ENCODE measurements at regions not wholly inside any gene's neighbourhood (a gene's known extent, or its start where the extent isn't known, plus 50 kb on each side); places are given as distances from the start of the nearest gene placed in this dataset.

GRCh38 chr4:177718514-177718913 lies 276.3 kb upstream of the AGA start:
- H3K36me3 ChIP-seq (ENCODE audit: control insufficient read depth, insufficient read depth, low read length) = no peaks in the 10 kb centered on the region
- no peak overlapping the region for H3K9ac ChIP-seq (ENCODE audit: low read length)
- no peak overlapping the region for H3K27ac ChIP-seq (ENCODE audit: low read depth, low read length)
- H3K4me2 ChIP-seq (ENCODE audit: low read length) = no peak overlapping the region
- H3K18ac ChIP-seq (ENCODE audit: low read length) = no peak overlapping the region
- H3K23ac ChIP-seq (ENCODE audit: low read length) = no peak overlapping the region
- H2BK120ac ChIP-seq (ENCODE audit: low read depth, low read length) = no peak overlapping the region
- H4K8ac ChIP-seq (ENCODE audit: low read depth, low read length) = no peak overlapping the region
- H3K56ac ChIP-seq (ENCODE audit: low read length) = no peak overlapping the region
- H3K79me1 ChIP-seq (ENCODE audit: low read length) = no peaks in the 10 kb centered on the region
- H3K4ac ChIP-seq (ENCODE audit: low read depth, low read length) = no peak overlapping the region
- H3K4me3 ChIP-seq (ENCODE audit: low read length) = no peak overlapping the region
- no peaks in the 10 kb centered on the region for H3K4me1 ChIP-seq (ENCODE audit: control insufficient read depth, low read depth, low read length)
- no peak overlapping the region for H2BK5ac ChIP-seq (ENCODE audit: low read length)
- no CpG with 5 or more reads among the region's 4 CpGs for WGBS (ENCODE audit: extremely low coverage, insufficient coverage, low lambda C conversion rate)
- no peak for DNase-seq
- H3K79me2 ChIP-seq (ENCODE audit: control insufficient read depth, insufficient read depth, low read length) = no peaks in the 10 kb centered on the region
- H4K5ac ChIP-seq (ENCODE audit: low read length) = no peak overlapping the region
- H2BK15ac ChIP-seq (replicated peaks; ENCODE audit: low read depth) = no peak overlapping the region
- no peak overlapping the region for H2AK5ac ChIP-seq (ENCODE audit: low read length)
- no peaks in the 10 kb centered on the region for H3K27me3 ChIP-seq (ENCODE audit: insufficient read depth, low read length, poor library complexity)

DNA sequence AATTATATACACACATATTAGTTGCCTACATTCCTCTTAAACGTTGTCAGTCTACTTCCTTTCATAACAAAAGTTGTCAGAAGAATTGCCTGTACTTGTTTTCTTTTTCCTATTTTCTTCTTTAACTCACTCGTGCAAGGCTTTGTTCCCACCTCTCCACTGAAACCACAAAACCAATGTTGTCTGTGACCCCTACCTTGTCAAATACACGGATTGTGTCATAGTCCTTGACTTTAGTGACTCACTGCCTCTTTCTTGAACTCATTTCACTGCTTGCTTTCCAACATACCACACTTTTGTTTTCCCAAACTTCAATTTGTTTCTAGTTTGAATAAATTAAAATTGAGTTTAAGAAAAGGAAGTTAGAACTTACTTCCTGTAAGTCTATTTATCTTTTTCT lies 283.9 kb upstream of the AGA start:
- Histone ChIP-seq H3K18ac (ENCODE audit: low read length) (no peak overlapping the region), H2BK120ac (ENCODE audit: low read depth, low read length) (no peak overlapping the region), H3K9ac (ENCODE audit: low read length) (no peak overlapping the region), H3K79me2 (ENCODE audit: control insufficient read depth, insufficient read depth, low read length) (no peaks in the 10 kb centered on the region), H3K4me1 (ENCODE audit: control insufficient read depth, low read depth, low read length) (no peaks in the 10 kb centered on the region), H3K79me1 (ENCODE audit: low read length) (no peaks in the 10 kb centered on the region), H3K36me3 (ENCODE audit: control insufficient read depth, insufficient read depth, low read length) (no peaks in the 10 kb centered on the region), H4K5ac (ENCODE audit: low read length) (no peak overlapping the region), H3K4ac (ENCODE audit: low read depth, low read length) (no peak overlapping the region), H3K4me2 (ENCODE audit: low read length) (no peak overlapping the region), H3K27me3 (ENCODE audit: insufficient read depth, low read length, poor library complexity) (no peaks in the 10 kb centered on the region), H2AK5ac (ENCODE audit: low read length) (no peak overlapping the region), H2BK15ac (replicated peaks; ENCODE audit: low read depth) (no peak overlapping the region), H3K56ac (ENCODE audit: low read length) (no peak overlapping the region), H3K4me3 (ENCODE audit: low read length) (no peak overlapping the region), H3K27ac (ENCODE audit: low read depth, low read length) (no peak overlapping the region), H4K8ac (ENCODE audit: low read depth, low read length) (no peak overlapping the region), H3K23ac (ENCODE audit: low read length) (no peak overlapping the region), H2BK5ac (ENCODE audit: low read length) (no peak overlapping the region)
- WGBS (ENCODE audit: extremely low coverage, insufficient coverage, low lambda C conversion rate) = no CpG with 5 or more reads among the region's 3 CpGs
- DNase-seq = no peak

DNA sequence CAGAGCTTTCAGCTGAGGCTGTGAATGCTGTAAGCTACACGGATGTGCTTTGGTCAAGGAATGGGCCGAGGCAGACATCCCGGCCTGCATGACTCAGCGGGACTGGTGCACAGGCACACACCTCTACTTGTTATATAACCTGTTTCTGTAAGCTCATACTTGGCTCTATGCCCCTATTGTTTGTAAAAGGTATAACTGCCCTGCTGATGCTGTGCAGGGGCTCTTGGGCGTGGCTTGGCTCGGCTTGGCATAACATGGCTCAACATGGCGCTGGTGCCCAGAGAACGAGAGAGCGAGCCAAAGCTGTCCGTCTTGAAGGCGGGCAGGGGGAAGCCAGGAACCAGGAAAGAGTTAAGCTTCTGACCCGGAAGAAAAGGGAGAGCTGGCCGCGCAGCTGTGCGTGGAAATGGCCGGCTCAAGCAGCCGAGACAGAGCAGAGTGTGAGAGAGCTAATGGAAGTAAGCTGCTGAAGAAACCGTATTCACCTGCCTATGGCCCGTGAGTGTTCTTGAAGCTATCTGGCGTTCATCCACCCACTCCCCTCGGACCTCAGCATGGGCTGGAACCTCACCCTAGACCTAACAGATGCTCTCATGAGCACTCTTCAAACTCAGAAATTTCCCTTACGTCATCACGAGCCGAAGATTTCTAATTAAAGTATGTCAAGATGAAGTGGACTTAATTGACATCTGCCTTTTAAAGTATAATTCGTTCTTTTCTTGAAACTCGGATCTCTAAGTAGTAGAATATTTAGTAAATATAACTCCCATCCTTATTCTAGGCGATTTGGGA lies 286.3 kb upstream of the AGA start:
- Histone ChIP-seq H3K23ac (ENCODE audit: low read length) (no peak overlapping the region), H3K56ac (ENCODE audit: low read length) (no peak overlapping the region), H3K4me1 (ENCODE audit: control insufficient read depth, low read depth, low read length) (no peaks in the 10 kb centered on the region), H4K8ac (ENCODE audit: low read depth, low read length) (no peak overlapping the region), H3K27ac (ENCODE audit: low read depth, low read length) (no peak overlapping the region), H3K79me1 (ENCODE audit: low read length) (no peaks in the 10 kb centered on the region), H2BK15ac (replicated peaks; ENCODE audit: low read depth) (no peak overlapping the region), H3K36me3 (ENCODE audit: control insufficient read depth, insufficient read depth, low read length) (no peaks in the 10 kb centered on the region), H3K18ac (ENCODE audit: low read length) (no peak overlapping the region), H3K4ac (ENCODE audit: low read depth, low read length) (no peak overlapping the region), H3K79me2 (ENCODE audit: control insufficient read depth, insufficient read depth, low read length) (no peaks in the 10 kb centered on the region), H2BK120ac (ENCODE audit: low read depth, low read length) (no peak overlapping the region), H4K5ac (ENCODE audit: low read length) (no peak overlapping the region), H2AK5ac (ENCODE audit: low read length) (no peak overlapping the region), H3K9ac (ENCODE audit: low read length) (no peak overlapping the region), H3K27me3 (ENCODE audit: insufficient read depth, low read length, poor library complexity) (no peaks in the 10 kb centered on the region), H3K4me2 (ENCODE audit: low read length) (no peak overlapping the region), H3K4me3 (ENCODE audit: low read length) (no peak overlapping the region), H2BK5ac (ENCODE audit: low read length) (no peak overlapping the region)
- WGBS (ENCODE audit: extremely low coverage, insufficient coverage, low lambda C conversion rate) = no CpG with 5 or more reads among the region's 27 CpGs
- DNase-seq = peak; percentile 5

DNA sequence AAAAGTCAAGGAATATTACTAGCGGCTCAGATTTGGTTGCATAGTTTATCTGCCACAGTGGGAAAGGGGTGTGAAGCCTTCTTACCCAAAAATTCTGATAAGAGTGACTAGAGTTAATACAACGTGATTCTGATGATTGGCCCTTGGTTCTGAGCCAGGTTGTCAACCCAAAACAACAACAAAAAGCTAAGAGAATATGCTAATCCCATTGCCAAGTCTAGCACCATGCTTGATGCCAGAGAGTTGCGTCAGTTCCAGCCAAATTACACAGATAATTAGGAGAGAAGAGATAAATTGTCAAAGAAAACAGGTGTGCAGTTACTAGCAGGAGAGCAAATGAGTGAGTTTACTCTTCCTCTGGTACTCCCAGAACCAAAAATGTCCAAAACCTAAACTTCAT lies 287.4 kb upstream of the AGA start:
- H4K5ac ChIP-seq (ENCODE audit: low read length) = no peak overlapping the region
- no peak overlapping the region for H3K18ac ChIP-seq (ENCODE audit: low read length)
- H3K4me2 ChIP-seq (ENCODE audit: low read length) = no peak overlapping the region
- no peak overlapping the region for H2AK5ac ChIP-seq (ENCODE audit: low read length)
- H2BK5ac ChIP-seq (ENCODE audit: low read length) = no peak overlapping the region
- H2BK15ac ChIP-seq (replicated peaks; ENCODE audit: low read depth) = no peak overlapping the region
- no peaks in the 10 kb centered on the region for H3K79me2 ChIP-seq (ENCODE audit: control insufficient read depth, insufficient read depth, low read length)
- no peak overlapping the region for H3K56ac ChIP-seq (ENCODE audit: low read length)
- no CpG with 5 or more reads among the region's 3 CpGs for WGBS (ENCODE audit: extremely low coverage, insufficient coverage, low lambda C conversion rate)
- no peak overlapping the region for H3K27ac ChIP-seq (ENCODE audit: low read depth, low read length)
- H3K36me3 ChIP-seq (ENCODE audit: control insufficient read depth, insufficient read depth, low read length) = no peaks in the 10 kb centered on the region
- no peak overlapping the region for H3K9ac ChIP-seq (ENCODE audit: low read length)
- H3K79me1 ChIP-seq (ENCODE audit: low read length) = no peaks in the 10 kb centered on the region
- H3K4me3 ChIP-seq (ENCODE audit: low read length) = no peak overlapping the region
- H3K4me1 ChIP-seq (ENCODE audit: control insufficient read depth, low read depth, low read length) = no peaks in the 10 kb centered on the region
- no peak overlapping the region for H2BK120ac ChIP-seq (ENCODE audit: low read depth, low read length)
- no peaks in the 10 kb centered on the region for H3K27me3 ChIP-seq (ENCODE audit: insufficient read depth, low read length, poor library complexity)
- H4K8ac ChIP-seq (ENCODE audit: low read depth, low read length) = no peak overlapping the region
- H3K4ac ChIP-seq (ENCODE audit: low read depth, low read length) = no peak overlapping the region
- no peak overlapping the region for H3K23ac ChIP-seq (ENCODE audit: low read length)
- peak; percentile 51 for DNase-seq

GRCh38 chr4:177737387-177737940 lies 295.2 kb upstream of the AGA start:
- Histone ChIP-seq H3K36me3 (ENCODE audit: control insufficient read depth, insufficient read depth, low read length) (no peaks in the 10 kb centered on the region), H3K56ac (ENCODE audit: low read length) (no peak overlapping the region), H3K4me1 (ENCODE audit: control insufficient read depth, low read depth, low read length) (no peaks in the 10 kb centered on the region), H3K79me2 (ENCODE audit: control insufficient read depth, insufficient read depth, low read length) (no peaks in the 10 kb centered on the region), H3K4me3 (ENCODE audit: low read length) (no peak overlapping the region), H3K4ac (ENCODE audit: low read depth, low read length) (no peak overlapping the region), H2BK15ac (replicated peaks; ENCODE audit: low read depth) (no peak overlapping the region), H3K27ac (ENCODE audit: low read depth, low read length) (no peak overlapping the region), H3K27me3 (ENCODE audit: insufficient read depth, low read length, poor library complexity) (no peaks in the 10 kb centered on the region), H3K79me1 (ENCODE audit: low read length) (no peaks in the 10 kb centered on the region), H3K23ac (ENCODE audit: low read length) (no peak overlapping the region), H2AK5ac (ENCODE audit: low read length) (no peak overlapping the region), H3K18ac (ENCODE audit: low read length) (no peak overlapping the region), H4K5ac (ENCODE audit: low read length) (no peak overlapping the region), H3K9ac (ENCODE audit: low read length) (no peak overlapping the region), H2BK5ac (ENCODE audit: low read length) (no peak overlapping the region), H4K8ac (ENCODE audit: low read depth, low read length) (no peak overlapping the region), H2BK120ac (ENCODE audit: low read depth, low read length) (no peak overlapping the region), H3K4me2 (ENCODE audit: low read length) (no peak overlapping the region)
- no peak for DNase-seq
- WGBS (ENCODE audit: extremely low coverage, insufficient coverage, low lambda C conversion rate) = no CpG with 5 or more reads among the region's 2 CpGs

- no peak overlapping the region for H3K4me3 ChIP-seq (ENCODE audit: low read length)
- no peak overlapping the region for H2BK120ac ChIP-seq (ENCODE audit: low read depth, low read length)
- H3K9ac ChIP-seq (ENCODE audit: low read length) = no peak overlapping the region
- no peak overlapping the region for H2BK15ac ChIP-seq (replicated peaks; ENCODE audit: low read depth)
- H2BK5ac ChIP-seq (ENCODE audit: low read length) = no peak overlapping the region
- H4K5ac ChIP-seq (ENCODE audit: low read length) = no peak overlapping the region
- H3K23ac ChIP-seq (ENCODE audit: low read length) = no peak overlapping the region
- no peaks in the 10 kb centered on the region for H3K36me3 ChIP-seq (ENCODE audit: control insufficient read depth, insufficient read depth, low read length)
- WGBS (ENCODE audit: extremely low coverage, insufficient coverage, low lambda C conversion rate) = no CpG with 5 or more reads among the region's 1 CpG
- DNase-seq = no peak
- no peaks in the 10 kb centered on the region for H3K79me2 ChIP-seq (ENCODE audit: control insufficient read depth, insufficient read depth, low read length)
- H3K4ac ChIP-seq (ENCODE audit: low read depth, low read length) = no peak overlapping the region
- H3K79me1 ChIP-seq (ENCODE audit: low read length) = no peaks in the 10 kb centered on the region
- H3K27ac ChIP-seq (ENCODE audit: low read depth, low read length) = no peak overlapping the region
- no peaks in the 10 kb centered on the region for H3K4me1 ChIP-seq (ENCODE audit: control insufficient read depth, low read depth, low read length)
- H3K56ac ChIP-seq (ENCODE audit: low read length) = no peak overlapping the region
- H4K8ac ChIP-seq (ENCODE audit: low read depth, low read length) = no peak overlapping the region
- H3K18ac ChIP-seq (ENCODE audit: low read length) = no peak overlapping the region
- H2AK5ac ChIP-seq (ENCODE audit: low read length) = no peak overlapping the region
- no peaks in the 10 kb centered on the region for H3K27me3 ChIP-seq (ENCODE audit: insufficient read depth, low read length, poor library complexity)
- H3K4me2 ChIP-seq (ENCODE audit: low read length) = no peak overlapping the region
Measured at GRCh38 chr4:177740563-177740962, 298.3 kb upstream of the AGA start.

All from mesendoderm (in vitro differentiated cells).